KBM-7 (cell line): ENCODE measurements at regions not wholly inside any gene's neighbourhood (a gene's known extent, or its start where the extent isn't known, plus 50 kb on each side); places are given as distances from the start of the nearest gene placed in this dataset.

Experiments used
- DNase-seq: peaks from one replicate; pipeline ENCODE4 v3.0.0-alpha.2; 2015
- in situ Hi-C: fragments of 300-500 bp; cut with MboI; formaldehyde crosslinking; loops from 2 replicates; pipeline ENCODE4 v1.14.3; 2020; ENCODE audit warnings: low sequenced_read_pairs, low pct_unique_long_range_greater_than_20kb, mixed read lengths

DNA sequence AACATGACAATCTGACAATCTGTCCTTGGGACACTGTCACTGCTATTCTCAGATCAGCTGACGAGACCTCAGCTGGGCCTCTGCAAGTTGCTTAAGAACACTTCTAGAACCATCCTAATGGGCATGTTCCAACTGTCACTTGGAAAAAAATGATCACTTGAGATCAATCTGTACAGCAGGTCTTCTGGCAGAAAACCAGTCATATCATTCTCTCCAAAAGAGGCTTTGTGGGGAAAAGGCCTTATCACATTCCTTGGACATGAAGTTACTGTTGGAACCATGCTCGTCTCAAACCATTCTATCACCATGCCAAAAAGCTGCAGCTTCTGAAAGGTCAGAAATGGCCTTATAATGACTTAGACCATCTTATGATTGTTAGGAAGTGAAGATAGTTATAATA is 744.2 kb downstream of the USP25 start:
- in situ Hi-C loops: no loop called here
- no peak for DNase-seq

DNA sequence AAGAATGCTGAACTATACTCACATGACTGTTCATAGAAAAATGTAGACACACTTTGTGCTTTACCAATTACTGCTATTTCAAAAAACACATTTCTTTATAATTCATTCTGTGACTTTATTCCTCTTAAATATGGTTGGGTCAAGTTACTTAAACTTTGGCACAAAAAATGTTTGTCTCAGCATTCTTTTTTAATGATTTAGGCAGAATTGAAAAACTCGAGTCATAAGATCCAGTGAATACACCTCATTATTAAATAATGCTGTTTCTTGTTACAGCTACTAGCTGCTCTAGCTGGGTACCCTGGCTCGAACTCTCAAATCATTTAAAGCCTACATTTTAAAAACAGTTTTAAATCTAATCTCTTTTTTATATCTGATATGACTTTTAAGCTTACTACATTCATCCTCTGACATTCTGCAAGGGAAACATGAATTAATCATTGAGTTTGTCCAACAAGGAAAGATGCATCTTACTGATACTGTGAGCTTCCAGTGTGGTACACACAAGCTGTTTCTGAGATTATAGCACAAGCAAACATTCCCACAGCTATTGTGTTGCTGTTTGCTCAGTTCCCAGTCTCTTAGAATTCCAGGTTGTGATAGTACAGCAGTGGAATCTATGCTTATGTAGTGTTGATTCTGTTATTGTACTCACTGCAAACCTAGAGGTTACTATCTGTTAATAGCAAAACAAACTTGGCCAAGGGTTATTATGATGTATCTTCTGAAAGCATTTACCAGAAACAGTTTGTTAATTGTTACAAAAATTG is 746.5 kb downstream of the USP25 start:
- no peak for DNase-seq
- in situ Hi-C loops: no loop called here

DNA sequence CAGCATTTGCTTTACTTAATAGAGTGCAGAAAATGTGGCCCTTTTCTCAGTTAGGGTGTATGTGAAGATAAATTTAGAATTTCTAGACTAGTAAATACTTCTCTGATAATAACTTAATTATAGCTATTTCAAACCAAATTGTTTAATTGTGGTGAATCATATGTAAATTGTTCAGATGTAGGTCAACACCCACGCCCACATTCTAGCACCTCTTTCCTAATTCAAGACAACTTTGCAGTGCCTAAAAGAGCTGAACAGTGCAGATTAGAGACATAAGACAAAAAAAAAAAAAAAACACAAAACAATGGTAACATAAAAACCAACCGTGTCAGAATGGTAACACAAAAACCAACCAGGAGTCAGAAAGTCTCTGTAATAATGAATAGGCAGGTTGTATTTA is 758.3 kb downstream of the USP25 start:
- in situ Hi-C loops: no loop called here
- no peak for DNase-seq

DNA sequence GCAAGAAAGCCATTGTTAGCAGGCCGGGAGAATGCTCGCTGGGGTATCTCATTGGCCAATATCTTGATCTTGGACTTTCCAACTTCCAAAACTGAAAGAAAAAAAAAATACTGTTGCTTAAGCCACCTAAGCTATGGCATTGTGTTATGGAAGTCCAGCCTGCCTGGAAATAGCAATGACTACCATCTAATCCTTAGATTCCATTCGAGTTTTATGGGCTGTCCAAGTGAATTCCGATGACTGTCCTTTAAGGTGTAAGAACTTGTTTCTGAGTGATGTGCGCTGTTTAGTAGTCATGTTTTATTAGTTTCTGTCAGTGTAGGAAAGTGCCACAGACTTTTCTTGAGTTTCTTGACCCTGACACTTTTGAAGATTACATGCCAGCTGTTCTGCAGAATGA is 762.6 kb downstream of the USP25 start:
- in situ Hi-C loops: no loop called here
- DNase-seq: no peak

DNA sequence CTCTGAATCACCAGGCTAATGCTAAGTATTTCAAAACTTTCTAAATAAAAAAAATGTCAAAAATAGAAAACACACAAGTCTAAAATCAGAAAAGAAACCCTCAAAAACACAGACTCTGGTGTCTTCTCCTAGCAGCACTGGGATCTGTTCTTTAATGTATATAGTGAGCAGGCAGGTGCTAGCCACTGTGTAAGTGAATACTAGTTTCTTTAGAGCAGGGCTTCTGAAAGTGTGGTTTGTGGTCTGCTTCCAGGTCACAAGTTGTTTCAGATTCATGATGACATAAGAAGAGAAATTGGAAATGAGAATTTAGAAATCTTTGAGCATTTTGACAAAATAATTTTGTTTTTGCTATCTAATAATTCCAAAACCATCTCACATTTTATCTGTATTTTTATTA is 763.1 kb downstream of the USP25 start:
- DNase-seq: no peak
- in situ Hi-C loops: no loop called here

DNA sequence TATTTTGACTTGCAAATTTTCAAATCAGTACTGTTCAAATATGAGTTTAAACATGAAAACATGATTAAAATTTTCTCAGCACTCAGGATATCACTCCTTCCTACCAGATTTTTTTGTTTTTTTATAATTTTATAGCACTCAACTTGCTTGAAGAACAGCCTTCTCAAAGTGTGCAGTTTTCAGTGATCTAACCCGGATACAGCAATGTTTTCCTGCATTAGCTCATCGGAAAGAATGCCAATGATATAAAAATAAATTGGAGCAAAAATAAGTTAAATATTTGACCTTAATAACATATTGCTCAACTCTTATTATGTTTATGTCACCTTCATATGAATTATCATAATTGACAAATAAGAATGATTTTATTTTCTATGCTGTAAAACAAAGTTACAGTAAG is 766.8 kb downstream of the USP25 start:
- in situ Hi-C loops: no loop called here
- no peak for DNase-seq

DNA sequence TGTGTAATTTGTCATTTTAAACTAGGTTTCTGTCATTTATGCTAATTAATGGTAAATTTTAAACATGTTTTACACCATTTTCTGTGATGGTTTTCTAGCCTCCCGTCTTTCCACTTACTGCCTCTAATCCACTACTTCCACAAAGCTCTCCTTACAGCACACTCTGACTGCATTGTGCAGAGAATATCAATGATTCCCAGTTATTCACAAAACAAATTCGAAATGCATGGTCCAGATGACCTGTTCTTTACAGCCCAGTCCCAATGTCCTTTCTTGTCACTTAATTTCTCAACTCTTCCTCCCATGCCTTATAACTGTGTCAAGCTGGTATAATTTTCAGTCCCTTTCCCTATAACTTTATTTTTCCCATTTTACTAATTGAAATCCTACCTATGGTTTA is 770.5 kb downstream of the USP25 start:
- DNase-seq: no peak
- in situ Hi-C loops: no loop called here

DNA sequence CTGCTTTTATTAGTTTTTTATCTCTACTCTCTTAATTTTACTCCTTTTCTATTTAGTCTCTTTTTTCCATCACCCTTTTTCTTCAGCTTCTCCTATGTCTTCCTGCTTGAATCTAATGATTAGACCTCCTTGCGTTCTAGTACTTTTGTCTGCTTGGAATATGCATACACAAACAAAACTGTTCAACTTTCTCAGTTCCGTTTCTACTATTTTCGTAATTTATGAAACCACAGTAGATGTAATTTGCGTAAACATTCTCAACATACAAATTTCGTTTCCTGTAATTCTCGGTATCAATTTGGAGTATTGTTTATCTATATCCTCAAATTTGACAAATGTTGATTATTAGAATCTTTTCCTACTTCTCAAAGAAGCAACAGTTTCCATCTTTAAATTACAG is 772.5 kb downstream of the USP25 start:
- in situ Hi-C loops: no loop called here
- no peak for DNase-seq

DNA sequence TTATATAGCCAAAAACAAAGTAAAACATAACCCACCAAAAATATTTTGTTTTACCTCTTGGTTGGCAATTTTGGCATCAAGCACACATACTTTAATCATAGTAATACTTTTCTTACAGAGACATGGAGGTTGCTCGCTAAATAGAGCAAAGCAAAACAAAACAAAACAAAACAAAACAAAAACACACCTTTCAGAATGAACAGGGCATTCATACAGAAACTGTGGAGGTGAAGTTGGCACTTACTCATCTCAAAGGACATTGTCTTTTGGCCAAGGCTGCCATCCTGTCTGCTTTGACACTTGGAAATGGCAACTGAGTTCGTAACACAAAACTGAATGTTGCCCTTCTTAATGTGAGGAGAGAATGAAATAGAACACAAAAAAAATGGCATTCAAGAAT is 773.1 kb downstream of the USP25 start:
- in situ Hi-C loops: no loop called here
- DNase-seq: no peak

DNA sequence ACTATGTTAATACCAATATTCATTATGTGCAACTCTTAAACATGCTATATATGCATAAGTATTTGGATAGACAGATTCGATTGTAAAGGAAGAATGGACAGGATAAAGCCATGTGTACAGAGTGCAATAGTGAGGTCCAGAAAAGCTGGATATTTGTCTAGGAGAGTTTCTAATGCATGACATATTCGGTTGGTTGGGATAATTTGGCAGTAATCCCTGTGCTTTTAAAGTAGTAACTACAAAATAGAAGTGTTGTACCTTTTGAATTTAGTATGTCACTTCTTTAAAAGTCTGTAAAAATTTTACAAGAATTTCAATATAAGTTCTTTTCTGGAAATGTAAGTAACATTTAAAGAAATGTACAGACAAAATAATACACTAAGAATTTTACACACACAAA is 774.5 kb downstream of the USP25 start:
- in situ Hi-C loops: no loop called here
- DNase-seq: no peak

DNA sequence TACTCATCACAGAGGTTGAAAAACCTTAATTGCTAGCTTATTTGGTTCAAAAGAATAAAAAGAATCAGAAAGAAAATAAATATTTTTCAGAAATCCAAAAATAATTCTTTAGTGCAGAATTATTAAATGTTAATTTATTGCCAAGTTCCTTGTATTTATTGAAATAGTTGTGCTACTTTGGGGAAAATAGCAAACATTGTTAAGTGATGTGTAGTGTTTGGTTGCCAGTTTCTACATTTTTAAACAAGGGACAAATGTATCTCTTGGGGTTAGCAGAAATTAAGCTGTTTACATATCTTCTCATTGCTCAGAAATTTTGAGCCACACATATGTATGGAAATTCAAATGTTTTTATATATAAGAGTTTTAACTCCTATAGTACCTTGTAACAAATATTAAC is 775.0 kb downstream of the USP25 start:
- in situ Hi-C loops: no loop called here
- DNase-seq: no peak

DNA sequence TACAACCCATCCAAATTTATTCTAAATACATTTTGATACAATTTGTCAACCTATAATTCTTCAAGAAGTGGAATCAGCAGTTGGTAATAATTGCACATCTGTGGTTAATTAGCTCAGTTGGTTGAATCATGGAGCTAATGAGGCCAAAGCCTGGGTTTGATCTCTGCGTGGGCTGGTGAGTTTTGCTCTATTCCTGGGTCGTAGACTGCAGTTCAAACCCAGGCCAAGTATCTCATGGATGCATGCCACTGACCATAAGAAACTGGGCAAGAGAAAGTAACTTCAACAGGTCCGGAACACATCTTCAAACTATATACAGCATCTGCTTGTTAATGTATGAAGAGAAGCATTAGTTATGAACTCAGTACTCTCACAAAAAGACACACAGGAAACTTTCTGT is 779.7 kb downstream of the USP25 start:
- no peak for DNase-seq
- in situ Hi-C loops: no loop called here

DNA sequence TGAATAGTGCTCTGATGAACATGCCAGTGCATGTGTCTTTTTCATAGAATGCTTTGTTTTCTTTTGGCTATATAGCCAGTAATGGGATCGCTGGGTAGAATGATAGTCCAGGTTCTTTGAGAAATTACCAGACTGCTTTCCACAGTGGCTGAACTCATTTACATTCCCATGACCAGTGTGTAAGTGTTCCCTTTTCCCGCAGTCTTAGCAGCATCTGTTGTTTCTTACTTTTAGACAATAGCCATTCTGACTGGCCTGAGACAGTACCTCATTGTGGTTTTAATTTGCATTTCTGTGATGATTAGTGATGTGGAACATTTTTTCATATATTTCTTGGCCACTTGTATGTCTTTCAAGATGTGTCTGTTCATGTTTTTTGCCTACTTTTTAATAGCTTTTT is 784.5 kb downstream of the USP25 start:
- DNase-seq: no peak
- in situ Hi-C loops: no loop called here

DNA sequence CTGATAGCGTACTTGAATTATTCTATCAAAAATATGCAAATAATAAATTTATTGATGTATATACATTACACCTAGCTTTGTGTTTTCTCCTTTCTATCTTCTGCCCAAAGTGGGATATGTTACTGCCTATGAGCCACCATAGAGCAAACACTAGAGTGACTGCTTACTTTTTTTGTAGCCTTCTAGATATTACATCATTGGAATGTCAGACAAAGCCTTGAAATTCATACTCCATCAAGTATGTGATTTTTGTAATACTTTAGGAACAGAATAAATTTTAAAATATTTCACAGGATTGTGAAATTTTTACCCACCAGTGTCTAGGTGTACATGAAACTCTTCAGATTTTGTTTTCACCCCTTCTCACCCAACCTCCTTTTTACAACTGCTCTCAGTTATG is 787.6 kb downstream of the USP25 start:
- DNase-seq: no peak
- in situ Hi-C loops: no loop called here

DNA sequence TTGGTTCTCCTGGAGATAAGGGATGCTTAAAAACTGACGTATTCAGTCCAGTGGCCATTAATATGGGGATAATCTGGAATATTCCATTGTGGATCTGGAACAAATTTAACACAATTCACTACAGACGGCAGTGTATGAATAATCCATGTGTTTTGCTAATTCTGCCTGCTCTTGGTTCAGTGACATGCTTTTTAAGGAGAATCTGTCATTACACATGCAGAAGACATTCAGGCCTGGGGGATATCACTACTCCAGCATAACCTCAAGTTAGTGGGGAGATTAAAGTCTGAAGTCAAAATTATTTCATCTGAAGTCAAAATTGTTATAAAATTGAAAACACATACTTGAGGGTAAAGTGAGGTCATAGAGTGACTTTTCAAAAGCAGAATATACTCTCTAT is 789.3 kb downstream of the USP25 start:
- in situ Hi-C loops: no loop called here
- DNase-seq: no peak

DNA sequence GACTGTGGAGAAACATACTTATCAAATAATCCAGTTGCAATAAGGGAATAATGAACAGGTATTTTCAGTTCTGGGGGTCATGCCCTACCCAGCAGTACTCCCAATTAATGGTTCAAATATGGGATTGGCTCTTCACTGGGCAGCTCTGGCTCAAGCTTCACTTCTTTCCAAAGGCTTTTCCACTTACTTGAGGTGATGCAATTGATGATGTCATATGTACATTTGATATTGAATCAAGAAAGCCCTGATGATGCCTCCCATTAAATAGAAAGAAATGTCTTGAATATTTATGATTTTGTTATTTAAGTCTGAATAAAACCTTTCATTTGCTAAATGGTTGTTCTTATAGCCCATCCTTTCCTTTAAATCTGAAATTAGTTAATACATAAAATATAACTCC is 789.9 kb downstream of the USP25 start:
- DNase-seq: no peak
- in situ Hi-C loops: no loop called here

DNA sequence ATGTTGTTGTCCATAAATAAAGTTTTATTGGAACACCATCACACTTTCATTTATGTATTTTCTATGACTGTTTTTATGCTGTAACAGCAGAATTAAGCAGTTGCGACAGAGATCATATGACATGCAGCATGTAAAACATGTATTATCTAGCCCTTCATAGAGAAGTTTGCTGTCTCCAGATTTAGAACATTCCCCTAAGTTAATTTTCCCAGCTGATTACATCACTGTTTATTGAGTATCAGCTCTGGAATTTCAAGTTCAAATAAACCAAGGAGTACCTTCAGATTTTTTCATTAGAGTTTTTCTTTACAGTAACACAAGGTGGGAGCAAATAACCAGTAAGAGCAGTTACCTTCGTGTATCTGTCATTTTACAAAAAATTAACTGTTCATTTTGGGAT is 792.8 kb downstream of the USP25 start:
- in situ Hi-C loops: no loop called here
- no peak for DNase-seq

DNA sequence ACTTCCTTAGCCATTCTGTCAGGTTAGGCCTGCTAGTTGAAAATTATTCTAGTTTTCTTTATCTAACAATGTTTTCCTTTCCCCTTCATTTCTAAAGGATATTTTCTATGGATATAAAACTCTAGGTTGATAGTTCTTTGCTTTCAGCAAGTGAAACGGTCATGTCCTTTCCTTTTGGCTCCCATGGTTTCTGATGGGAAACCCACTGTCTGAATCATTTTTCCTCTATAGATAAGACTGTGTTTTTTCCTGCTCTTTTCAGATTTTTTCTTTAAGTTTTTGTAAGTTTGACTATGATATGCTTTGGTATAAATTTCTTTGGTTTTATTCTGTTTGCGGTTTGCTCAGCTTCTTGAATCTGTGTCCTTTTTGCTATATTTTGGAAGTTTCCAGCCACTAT is 800.9 kb downstream of the USP25 start:
- no peak for DNase-seq
- in situ Hi-C loops: no loop called here

DNA sequence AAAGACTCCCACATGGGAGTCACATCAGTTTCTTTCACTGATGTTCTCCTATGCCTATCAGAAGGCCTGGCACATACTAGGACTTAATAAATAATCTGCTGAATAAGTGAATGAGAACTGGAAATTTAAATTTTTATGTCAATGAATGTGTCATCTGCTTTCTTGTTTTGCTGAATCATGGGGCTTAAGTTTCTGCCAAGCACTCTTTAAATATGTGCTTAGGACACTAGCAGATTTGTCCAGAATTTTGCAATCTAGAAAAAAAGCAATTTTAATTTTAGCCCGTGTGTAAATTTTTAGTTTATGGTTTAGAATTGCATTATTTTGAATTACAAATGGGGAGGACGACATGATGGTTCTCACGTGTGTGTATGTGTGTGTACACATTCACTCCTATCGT is 803.1 kb downstream of the USP25 start:
- in situ Hi-C loops: no loop called here
- DNase-seq: no peak

DNA sequence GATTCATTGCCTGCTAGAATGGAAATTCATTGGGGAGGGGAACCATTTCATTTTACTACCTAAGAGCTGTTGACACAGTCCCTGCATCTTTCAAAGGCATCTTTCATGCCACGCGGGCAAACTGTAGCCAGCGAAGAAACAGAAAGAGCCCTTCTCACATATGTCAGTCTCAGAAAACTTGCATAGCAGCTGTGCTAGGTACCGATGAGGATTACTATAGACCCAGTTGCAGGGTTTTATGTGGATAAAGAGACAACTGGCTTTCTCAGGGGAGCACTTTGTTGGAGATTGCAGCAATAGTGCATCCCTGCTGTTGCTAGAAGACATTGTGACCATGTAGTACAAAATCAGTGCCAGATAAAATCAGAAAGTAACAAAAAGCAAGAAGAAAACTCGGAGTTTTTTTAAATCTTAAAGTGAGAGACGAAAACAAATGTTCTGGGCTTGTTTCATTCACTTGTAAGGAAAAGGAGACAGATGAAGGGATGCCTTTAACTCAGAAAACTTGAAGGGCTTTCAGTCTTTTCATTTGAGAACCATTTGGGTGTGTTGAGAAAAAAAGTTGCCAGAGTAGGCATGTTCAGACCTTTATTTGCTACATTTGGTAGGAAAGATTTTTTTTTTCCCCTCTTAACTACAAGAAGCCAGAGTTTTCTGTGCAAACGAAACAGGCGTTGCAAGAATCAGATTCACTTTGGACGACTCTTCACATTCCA is 804.1 kb downstream of the USP25 start:
- DNase-seq: no peak

More for the DNA sequence above, 804.1 kb downstream of the USP25 start:
- in situ Hi-C loops: no loop called here
